HG02970 (cell line): ENCODE measurements at regions not wholly inside any gene's neighbourhood (a gene's known extent, or its start where the extent isn't known, plus 50 kb on each side); places are given as distances from the start of the nearest gene placed in this dataset.

Experiments
- ATAC-seq: cut with Tn5 transposase; IDR thresholded peaks from one replicate; pipeline ENCODE4 v1.9.1; 2021; ENCODE audit warnings: mild to moderate bottlenecking, moderate library complexity, moderate number of reproducible peaks; ENCODE audit not compliant: unreplicated experiment, low FRiP score

DNA sequence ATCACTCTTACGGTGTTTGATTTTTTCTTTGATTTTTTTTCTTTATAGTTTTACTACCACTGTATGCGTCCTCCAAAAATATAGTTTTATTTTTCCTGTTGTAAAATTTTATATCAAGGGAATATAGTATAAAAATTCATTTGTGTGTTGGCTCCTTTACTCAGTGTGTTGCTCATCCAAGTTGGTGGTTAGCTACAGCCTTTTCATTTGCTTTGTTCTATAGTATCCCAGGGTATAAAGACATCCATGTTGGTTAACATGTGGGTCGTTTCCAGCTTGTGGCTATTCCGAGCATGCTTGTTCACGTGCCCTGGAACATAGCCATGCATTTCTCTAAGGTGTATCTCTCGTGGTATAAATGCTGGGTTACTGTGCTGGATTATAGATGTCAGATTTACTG is 54.8 kb upstream of the DAB2 start:
- no peak for ATAC-seq

DNA sequence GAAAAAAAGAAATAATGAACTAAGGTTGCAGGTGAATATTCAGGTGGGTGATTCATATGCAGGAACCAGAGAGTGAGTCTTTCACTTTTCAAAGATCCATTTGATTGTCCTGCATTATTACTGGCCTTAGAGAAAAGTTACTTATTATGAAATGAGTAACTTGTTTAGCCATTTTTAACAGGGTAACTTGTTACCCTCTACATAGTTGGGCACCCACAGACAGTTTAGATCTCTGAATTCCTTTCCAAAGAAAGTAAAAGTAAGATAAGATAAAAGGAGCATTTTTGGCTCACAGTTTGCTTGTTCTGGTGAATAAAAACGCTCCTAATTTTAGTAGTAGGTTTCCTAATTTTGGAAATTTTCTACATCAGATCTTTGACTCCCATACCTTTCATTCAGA is 54.1 kb upstream of the DAB2 start:
- ATAC-seq: no peak

DNA sequence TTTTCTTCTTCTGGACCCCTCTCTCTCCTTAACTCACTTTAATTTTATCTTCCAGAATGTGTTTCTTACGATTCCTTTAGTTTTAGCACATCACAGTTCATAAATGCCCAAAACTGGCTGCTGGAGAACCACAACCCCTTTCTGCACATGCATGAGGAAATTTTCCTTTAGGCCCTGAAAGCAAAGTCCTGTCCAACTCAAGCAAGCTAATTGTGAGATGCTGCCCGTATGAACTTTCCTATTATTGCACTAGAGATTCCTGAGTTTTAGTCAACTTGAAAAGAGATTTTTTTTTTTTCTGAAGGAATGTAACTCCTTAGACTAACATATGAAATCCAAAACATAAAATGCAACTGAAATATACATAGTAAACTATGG is 52.1 kb upstream of the DAB2 start:
- ATAC-seq: no peak

DNA sequence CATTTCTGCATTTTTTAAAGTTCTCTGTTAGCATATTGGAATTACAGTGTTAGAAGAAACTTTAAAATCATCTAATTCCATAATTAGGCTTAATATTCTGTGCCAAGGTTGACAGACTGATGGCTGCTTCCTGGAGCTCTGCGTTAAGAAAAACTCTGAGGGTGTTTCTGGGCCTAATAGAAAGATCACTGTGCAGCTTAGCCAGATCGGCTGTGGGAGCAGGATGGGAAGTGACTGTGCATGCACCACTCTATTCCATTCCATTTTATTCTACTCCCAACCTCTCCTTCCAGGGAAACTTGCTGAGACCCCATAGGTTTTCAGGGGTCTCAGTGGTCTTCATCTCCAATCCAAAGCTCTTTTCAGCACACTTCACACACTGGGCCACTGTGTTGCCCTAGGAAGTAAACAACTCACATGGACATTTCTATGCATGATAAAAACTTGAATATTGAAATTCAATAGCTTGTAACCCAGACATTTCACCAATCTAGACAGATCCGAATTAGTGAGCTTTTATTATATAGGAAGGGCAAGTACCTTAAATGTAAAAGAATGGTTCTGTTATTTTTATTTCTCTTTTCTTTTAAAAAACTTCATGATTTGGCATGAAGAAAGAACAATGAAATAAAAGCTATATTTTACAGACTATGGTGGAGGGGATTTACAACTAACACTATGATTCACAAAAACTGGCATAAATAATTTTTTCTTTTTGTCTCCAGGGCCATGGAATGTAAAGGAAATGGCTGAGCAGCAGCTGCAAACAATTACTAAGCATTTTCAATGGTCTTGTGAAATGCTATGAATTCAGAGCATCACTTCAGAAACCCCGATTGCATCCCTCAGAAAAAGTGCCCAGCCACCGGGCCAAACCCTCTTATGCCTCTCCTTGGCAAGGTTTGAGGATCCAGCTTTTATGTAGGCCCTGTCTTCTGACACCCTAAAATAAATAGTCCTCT is 51.4 kb upstream of the DAB2 start:
- no peak for ATAC-seq

DNA sequence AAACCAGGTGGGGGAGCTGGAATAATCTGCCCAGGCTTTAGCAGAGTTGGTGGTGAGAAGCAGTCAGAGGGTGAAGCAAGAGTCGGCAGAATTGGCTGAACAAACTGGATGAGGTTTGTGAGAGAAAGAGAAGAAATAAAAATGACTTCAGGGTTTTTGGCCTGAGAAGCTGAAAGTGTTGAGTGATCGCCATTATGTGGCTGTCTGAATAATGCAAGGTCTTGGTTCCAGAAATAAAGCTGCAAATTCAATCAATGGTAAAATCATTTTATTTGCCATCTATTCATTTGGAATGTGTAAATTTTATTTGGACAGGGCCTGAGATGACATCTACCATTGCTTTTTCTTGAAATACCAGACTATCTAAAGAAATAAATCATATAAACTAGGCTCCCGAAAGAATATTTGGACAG is 50.4 kb upstream of the DAB2 start:
- no peak for ATAC-seq
